Stimulated activated CD8-positive, alpha-beta memory T cell treated with anti-CD3 and anti-CD28 coated beads, Interleukin-2, amount 100 ng/mL, for 1 hour (primary cell): ENCODE measurements at regions not wholly inside any gene's neighbourhood (a gene's known extent, or its start where the extent isn't known, plus 50 kb on each side); places are given as distances from the start of the nearest gene placed in this dataset.

Experiments
- DNase-seq, 2 donors: peaks; one replicate each; pipeline ENCODE4 v3.0.0-alpha.2; 2020; ENCODE audit warnings: low read depth in 2 of 2

DNA sequence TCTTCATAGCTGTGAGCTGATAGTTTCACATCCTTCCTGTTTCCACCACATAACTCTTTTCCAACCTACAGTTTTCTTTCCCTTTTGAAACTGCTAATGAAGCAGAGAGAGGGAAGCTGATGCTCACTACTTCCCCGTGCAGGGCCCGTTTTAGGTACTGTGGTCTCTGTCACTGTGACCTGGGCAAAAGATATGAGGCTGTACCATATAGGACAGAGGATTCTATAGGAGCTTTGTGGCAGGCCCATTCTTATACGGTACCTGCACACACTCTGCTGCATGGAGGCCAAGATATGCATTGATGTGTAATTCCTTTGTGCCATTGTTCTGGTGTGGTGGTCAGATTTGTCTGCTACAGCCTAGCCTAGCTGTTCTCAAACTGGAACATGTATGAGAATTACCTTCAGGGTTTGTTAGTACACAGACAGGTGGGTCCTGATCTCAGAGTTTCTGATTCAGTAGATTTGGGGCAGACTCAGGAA, 577.3 kb downstream of the LMO7 start:
- DNase-seq: no peak

DNA sequence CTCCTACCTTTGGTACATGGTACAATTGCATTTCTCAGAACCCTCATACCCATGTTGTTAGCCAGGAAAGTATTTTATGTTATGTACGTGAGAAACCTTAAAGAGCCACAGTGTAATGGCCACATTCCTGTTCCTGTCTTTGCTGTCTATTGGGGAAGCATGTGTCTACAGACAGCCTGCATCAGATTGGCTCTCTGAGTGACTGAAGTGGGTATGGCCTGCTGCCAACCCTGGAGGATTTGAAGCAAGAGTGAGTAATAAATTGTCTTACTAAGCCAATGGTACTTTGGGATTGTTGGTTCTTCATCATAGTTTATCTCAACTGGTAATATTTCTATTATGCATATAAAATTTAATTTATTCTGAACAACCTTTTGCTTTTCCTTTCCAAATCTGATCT, 574.1 kb downstream of the LMO7 start:
- DNase-seq: no peak

DNA sequence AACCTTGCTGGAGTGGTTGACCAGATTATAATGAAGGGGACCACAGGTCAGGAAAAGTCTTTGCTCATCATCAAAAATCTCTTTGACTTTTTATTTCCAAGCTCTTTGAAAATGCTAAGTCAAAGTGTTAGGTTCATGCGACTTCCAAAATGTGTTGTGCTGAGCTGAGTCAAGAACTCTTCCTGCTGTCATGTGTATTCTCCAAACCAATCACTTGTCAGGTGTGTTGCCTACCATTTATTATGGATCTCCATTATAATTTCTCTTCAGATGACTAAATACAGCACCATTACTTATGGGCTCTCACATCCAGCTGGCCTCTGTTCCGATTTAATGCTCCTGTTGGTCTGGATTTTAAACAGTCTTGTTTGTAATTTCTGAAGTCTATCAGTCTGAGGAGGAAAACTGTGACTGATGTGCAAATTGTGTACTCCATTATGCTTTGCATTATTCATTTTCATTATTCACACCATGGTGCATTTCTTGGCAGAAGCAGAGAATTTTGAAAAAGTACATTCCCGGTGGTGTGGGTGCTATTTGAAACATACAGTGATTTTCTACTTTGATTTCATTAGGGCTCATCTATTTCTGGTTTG, 562.5 kb downstream of the LMO7 start:
- no peak for DNase-seq

DNA sequence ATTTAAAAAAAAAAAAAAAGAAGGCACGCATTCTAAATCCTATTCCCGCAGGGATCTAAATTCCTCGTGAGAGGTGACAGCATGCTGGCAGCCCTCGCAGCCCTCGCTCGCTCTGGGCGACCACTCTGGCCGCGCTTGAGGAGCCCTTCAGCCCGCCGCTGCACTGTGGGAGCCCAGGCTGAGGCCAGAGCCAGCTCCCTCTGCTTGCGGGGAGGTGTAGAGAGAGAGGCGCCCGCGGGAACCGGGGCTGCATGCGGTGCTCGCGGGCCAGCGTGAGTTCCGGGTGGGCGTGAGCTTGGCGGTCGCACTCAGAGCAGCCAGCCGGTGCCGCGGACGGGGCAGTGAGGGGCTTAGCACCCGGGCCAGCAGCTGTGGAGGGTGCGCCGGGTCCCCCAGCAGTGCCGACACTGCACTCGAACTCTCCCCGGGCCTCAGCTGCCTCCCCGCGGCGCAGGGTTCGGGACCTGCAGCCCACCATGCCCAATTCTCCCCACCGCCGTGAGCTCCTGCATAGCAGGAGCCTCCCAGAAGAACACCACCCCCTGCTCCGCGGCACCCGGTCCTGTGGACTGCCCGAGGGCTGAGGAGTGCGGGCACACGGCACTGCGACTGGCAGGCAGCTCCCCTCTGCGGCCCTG, 553.9 kb downstream of the LMO7 start:
- DNase-seq: no peak

DNA sequence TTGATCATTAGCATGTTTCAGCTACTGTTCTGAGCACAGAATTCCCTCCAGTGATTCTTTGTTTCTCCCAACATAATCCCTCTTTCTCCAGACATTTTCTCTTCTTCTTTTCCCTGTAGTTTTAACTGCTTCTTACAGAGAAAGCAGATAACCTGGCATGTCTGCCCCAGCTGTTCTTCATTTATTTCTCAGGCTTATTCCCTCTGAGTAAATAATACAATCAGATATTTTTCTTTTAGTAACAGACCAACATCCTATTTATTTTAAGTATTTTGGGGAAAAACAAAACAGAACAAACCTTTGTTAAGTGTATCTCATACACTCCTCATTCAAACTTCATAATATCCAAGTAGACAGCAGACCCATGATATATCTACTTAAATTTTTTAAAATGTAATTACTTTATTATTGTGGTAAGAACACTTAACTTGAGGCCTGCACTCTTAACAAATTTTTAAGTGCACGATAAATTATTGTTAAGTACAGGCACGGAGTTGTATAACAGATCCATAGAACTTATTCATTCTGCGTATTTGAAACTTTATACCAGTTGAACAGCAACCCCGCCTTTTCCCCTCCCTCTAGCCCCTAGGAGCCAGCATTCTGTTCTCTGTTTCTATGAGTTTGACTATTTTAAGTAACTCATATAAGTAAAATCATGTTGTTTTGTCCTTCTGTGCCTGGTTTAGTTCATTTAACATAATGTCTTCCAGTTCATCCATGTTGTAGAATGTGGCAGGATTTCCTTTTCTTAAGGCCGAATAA, 540.0 kb downstream of the LMO7 start:
- no peak for DNase-seq

DNA sequence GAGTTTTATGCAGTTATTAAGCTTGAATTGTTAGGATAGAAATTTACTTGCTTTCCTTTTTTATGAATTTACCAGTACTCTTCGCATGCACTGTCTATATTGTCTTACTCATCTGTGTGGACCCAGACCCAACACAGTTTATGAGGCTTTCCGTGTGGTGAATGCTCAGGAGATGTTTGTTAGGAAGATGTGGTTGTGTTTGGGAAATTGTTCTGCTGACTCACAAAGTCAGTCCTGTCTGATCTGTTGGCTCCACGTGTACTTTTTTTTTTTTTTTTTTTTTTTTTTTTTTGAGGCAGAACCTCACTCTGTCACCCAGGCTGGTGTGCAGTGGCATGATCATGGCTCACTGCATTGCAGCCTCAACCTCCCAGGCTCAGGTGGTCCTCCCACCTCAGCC, 532.5 kb downstream of the LMO7 start:
- no peak for DNase-seq

DNA sequence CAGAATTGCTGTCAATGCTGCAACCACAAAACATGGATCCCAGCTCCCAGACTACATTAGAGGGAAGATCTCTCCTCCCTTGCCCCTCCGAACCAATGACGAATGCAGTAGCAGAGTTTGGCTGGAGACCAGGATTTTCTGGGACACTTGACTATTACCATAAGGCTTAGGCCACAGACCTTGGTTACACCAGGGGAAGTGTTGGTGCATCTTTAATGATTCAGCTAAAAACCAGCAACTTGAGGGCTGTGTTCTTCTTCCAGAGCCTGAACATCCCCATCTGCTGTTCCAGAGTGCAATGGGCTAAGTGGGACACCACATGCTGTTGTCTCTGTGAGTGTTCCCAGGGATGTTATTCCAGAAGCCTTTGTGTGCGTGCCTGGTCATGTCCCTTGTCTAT, 528.2 kb downstream of the LMO7 start:
- no peak for DNase-seq

DNA sequence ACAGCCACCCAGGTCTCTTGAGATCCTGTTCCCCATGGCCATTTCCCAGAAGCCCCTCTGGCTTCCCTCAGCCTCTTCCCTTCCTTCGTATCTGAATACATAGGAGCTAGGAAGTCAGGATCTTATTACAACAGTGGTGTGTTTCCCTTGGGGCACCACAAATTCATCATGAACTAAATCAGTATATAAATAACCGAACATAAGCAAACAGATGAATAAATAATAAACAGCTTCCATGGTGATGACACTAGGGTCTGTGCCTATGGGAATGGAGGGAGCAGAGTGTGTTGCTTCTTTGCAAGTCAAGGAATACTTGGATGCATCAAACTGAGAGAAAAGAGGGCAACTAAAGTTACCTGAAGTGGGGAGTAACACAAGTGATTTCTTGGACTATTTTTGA, 527.6 kb downstream of the LMO7 start:
- DNase-seq: no peak

DNA sequence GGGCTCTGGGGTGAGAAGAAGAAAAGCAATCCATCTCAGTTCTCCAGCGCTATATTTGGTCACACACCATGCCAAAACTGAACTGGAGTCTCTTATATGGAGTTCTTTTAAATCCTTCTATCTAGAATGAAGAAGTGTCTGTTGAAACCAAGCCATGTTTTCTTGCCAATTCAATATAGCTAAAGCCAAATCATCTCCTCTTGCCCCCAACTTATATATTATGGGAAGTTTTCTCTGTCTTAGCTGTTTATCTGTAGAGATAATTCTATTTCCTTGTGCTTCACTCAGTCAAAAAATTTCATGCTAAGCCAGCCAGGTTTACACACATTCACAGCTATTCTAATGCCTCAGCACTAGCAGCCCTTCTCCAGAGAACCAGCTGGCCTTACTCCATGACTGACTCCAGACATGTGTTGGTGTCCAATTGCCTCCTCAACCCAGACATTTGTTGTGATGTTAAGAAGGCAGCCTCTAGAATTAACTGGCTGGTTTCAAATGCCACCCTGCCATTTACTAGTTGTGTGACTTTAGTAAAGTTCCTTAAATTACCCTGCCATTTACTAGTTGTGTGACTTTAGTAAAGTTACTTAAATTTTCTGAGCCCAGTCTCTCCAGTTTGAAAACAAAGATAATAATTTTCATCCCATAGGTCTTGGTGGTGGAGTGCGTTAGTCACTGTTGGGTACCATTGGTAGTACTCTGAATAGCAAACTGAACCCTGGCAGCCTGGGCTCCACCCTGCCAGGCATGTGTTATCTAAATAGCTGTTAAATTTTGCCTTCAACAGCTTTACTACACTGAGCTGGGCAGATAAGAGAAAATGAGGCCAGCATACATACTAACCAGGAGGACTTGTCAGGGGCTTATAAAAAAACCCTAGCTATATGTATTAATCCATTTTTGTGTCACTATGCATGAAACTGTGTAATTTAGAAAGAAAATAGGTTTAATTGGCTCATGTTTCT, 525.1 kb downstream of the LMO7 start:
- DNase-seq: no peak

DNA sequence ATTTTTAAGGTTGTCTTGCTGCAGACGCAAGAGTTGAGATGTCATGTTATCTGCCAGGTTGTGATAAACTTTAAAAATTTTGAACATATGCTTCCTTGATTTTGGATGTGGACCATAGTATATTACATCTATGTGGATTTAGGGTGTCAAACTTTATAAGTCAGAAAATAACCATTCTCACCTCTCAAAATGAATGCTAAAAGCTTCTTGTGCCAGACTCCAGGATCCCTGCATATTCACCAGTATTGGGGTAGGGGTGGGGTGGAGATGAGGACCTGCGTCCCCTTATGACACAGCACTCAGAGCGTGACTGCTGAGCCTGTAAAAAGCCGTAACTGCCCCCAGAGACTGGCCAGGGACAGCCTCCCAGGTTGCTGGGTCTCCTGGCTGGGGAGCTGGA, 524.4 kb downstream of the LMO7 start:
- DNase-seq: no peak

DNA sequence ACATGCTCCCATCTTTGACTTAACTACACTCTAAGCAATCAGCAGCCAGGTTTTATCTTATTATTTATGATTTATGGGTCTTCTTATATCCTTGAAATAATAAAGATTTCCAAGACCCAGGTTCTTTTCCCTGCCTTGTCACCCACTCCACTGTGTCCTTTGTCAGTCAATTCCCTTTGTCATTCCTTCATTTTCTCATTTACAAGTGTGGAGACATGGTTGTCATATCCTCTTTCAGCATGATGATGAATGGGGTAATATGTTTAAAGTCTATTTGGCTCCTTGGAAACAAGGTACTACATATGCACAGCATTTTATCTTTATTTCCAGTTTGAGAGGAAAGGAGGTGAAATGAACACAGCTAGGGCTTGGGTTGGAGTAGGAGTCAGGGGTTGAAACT, 521.8 kb downstream of the LMO7 start:
- DNase-seq: no peak

DNA sequence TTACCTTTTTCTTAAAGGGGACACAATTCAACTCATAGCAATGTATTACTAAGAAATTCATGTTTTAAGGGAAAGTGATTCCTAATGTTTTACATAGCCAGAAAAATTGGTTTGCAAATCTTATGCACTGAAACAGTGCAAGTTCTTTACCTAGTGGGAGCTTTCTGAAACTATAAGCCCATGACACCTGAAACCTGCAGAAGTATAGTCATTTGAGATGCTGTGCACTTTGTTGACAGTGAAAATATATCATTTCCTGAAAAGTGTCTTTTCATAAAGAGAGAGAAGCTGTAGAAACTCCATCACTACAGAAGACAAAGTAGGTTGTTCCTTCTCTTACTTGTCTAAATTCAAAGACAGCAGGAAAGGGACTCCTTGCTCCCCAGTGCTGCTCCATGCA, 517.1 kb downstream of the LMO7 start:
- DNase-seq: no peak

DNA sequence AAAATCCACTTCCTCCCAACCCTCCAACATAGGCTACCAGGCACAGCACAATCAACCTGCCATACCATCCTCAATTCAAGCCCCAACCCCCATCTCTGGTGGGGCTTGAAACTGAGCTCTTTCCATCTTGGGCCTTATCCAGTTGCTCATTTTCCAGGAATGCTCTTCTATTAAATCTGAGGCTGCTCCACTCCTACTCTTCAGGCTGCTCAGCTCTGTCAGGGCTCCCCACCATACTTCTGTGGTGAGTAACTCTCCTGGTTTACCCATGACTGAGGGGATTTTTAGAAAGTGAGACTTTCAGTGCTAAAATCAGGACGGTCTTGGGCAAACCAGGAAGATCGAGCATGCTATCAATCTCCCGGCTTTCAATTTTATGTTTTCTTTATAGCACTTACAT, 512.8 kb downstream of the LMO7 start:
- no peak for DNase-seq

DNA sequence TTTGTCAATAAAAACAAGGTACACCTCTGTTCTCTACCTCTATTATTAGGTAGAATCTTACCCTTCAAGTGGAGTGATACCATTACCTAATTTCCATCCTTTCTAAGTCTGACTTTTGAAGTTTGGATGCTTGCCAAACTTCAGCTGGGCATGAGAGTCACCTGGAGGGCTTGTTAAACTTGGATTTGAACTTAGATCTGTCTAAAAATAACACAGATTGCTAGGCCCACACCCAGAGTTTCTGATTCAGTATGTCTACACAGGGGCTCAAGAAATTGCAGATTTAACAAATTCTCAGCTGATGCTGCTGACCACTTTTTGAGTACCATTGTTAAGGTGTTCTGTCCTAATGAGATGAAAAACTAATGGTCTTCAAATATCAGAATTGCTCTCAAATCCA, 512.2 kb downstream of the LMO7 start:
- DNase-seq: no peak

DNA sequence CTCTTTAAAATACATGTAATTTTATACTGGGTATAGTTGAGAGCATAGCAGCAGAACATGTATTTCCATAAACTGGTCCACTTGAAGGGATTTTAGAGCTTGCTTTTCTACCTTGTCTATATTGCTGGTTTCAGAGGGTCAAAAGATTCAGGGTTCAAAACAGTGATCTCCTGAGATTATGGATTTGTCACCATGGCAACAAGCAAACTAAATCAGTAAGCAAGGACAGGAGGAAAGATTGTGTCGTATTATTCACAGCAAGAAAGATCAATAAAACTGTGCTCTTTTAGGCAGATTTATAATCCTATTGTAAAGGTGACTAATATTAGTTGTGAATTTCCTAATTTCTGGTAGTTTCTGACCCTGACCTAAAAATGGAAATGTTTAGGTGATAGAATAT, 496.4 kb downstream of the LMO7 start:
- no peak for DNase-seq

DNA sequence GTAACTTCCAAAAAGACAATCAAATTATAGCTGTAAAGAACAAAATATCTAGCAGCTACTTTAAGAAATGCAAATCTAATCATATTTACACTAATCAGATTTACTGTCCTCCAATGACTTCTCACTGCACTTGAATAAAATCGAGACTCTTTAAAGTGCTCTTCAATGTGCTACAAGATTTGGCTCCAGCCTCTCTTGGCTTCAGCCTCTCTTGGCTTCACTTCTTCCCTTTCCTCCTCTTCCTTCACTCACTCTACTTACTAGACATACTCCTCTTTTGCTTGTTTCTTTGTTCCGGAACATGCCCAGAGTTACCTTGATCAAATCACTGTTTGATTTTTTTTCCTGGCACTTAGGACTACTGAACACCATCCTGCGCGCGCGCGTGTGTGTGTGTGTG, 495.4 kb downstream of the LMO7 start:
- no peak for DNase-seq

DNA sequence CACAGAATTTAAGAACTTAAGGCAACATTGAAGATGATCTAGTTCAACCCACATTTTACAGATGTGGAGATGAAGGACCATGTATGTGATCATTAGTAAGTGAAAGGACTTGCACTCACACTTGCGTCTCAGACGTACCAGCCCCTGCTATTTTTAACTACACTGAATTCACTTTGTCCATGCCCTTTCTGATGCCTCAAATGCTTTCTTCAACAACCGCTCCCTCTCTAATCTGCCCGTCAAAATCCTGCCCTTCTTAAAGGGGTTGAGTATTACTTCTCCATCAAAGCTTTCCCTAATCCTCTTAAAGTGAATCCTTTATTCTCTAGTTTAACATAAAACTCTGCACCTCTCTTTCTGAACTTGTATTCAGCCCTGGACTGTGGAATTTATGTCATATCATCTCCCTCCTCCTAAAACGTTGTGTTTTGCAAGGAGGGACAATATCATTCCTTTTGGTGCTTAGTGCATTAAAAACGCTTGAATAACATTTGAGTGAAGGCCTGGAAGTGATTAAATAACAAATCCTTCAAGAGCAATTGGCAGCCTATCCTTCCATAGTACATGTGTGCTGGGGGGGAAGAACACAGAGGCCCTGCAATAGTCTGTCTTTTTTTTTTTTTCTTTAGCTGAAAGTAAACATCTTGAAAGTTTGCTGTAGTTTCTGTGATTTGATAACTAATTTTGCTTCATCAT, 493.3 kb downstream of the LMO7 start:
- no peak for DNase-seq

DNA sequence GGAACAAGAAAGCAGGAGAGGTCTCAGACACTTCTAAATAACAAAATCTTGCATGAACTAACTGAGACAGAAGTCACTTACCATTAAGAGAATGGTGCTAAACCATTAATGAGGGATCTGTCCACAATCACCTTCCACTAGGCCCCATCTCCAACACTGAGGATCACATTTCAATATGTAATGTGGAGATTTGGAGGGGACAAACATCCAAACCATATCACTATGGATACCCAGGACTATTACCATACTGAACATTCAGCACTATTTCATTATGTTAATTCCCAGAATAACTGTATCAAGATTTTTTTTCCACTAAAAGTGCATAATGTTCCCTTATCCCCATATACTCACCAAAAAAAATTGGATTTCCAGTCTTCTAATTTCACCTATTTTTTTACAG, 491.8 kb downstream of the LMO7 start:
- no peak for DNase-seq

DNA sequence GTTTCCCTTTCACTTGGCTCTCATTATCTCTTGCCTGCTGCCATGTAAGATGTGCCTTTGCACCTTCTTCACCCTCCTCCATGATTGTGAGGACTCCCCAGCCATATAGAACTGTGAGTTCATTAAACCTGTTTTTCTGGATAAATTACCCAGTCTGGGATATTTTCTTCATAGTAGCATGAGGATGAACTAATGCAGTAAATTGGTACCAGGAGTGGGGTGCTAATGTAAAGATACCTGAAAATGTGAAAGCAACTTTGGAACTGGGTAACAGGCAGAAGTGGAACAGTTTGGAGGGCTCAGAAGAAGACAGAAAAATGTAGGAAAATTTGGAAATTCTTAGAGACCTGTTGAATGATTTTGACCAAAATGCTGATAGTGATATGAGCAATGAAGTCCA, 487.4 kb downstream of the LMO7 start:
- no peak for DNase-seq

DNA sequence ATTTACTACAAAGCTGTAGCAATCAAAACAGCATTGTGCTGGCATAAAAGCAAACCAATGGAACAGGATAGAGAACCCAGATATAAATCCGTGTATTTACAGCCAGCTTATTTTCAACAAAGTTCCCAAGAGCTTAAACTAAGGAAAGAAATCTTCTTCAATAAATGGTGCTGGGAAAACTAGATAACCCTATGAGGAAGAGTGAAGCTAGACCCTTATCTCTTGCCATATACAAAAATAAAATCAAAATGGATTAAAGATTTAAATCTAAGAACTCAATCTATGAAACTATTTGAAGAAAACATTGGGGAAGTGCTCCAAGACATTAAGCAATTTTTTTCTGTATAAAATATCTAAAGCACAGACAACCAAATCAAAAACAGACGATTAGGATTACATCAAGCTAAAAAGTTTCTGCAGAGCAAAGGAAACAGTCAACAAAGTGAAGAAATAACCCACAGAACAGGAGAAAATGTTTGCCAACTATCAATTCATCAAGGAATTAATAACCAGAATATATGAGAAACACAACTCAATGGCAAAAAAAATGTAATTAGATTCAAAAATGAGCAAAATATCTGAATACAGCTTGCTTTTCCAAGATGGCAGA, 480.7 kb downstream of the LMO7 start:
- no peak for DNase-seq

DNA sequence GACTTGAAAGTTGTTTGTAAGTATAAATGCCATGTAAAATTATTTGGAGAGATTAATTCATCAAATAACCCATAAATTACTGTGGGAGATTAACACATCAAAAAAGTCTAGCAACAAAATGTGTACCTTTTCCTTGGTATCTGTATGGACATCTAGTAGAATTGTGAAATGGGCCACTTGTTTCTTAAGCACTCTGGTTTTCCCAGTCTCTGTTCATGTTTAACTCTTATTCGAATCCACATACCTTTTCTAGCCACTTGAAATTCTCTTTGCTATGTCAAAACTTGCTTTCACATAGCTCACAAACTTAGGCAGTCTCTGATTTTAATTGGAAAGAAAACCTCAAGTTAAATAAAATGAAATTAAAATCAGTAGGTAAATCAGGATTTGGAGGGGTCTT, 470.6 kb downstream of the LMO7 start:
- no peak for DNase-seq
